ENCODE measurements at regions not wholly inside any gene's neighbourhood (a gene's known extent, or its start where the extent isn't known, plus 50 kb on each side); places are given as distances from the start of the nearest gene placed in this dataset.
A peak's percentile ranks its signal among the peaks of the same experiment; 100 is the strongest.
"Not testable (repeated sequence)": the region's sequence is repeated elsewhere in the genome, so short reads cannot be mapped to it uniquely, and the experiment has no call there.

GRCh38 chr18:54433368-54433767, 75.7 kb downstream of the C18orf54 start:
- DNase-seq: no peak

- DNase-seq: no peak
Measured at GRCh38 chr18:54433857-54434256, 76.2 kb downstream of the C18orf54 start.

GRCh38 chr18:54434453-54434852, 76.7 kb downstream of the C18orf54 start:
- no peak for DNase-seq

GRCh38 chr18:54436501-54436900, 78.8 kb downstream of the C18orf54 start:
- no peak for DNase-seq

- no peak for DNase-seq
Measured at GRCh38 chr18:54440292-54440691, 82.6 kb downstream of the C18orf54 start.

- peak; percentile 21 to 26 for DNase-seq
Measured at GRCh38 chr18:54444319-54444914, 86.7 kb downstream of the C18orf54 start.

- DNase-seq: no peak
Measured at GRCh38 chr18:54453996-54454395, 96.3 kb downstream of the C18orf54 start.

GRCh38 chr18:54465502-54465901, 107.8 kb downstream of the C18orf54 start:
- DNase-seq: no peak

GRCh38 chr18:54466248-54467005, 108.7 kb downstream of the C18orf54 start:
- DNase-seq: no peak

GRCh38 chr18:54479365-54479764, 111.7 kb upstream of the DYNAP start:
- no peak for DNase-seq

GRCh38 chr18:54480616-54481015, 110.4 kb upstream of the DYNAP start:
- no peak for DNase-seq

GRCh38 chr18:54502451-54502850, 88.6 kb upstream of the DYNAP start:
- DNase-seq: not testable (repeated sequence)

- DNase-seq: no peak
Measured at GRCh38 chr18:54503131-54503894, 87.7 kb upstream of the DYNAP start.

- no peak for DNase-seq
Measured at GRCh38 chr18:54506516-54507261, 84.4 kb upstream of the DYNAP start.

- no peak for DNase-seq
Measured at GRCh38 chr18:54509793-54510192, 81.3 kb upstream of the DYNAP start.

GRCh38 chr18:54515149-54515548, 75.9 kb upstream of the DYNAP start:
- DNase-seq: no peak

GRCh38 chr18:54517521-54517920, 73.5 kb upstream of the DYNAP start:
- no peak for DNase-seq

- DNase-seq: no peak
Measured at GRCh38 chr18:54521846-54522245, 69.2 kb upstream of the DYNAP start.

- DNase-seq: no peak
Measured at GRCh38 chr18:54528942-54529376, 62.1 kb upstream of the DYNAP start.

GRCh38 chr18:54529444-54529843, 61.6 kb upstream of the DYNAP start:
- DNase-seq: no peak

GRCh38 chr18:54530285-54530684, 60.8 kb upstream of the DYNAP start:
- no peak for DNase-seq

GRCh38 chr18:54531402-54532065, 59.5 kb upstream of the DYNAP start:
- no peak for DNase-seq

GRCh38 chr18:54532222-54532621, 58.8 kb upstream of the DYNAP start:
- DNase-seq: no peak

All from NCI-H1930 (cell line).